Tibial artery (tissue), 4 donors: ENCODE measurements at regions not wholly inside any gene's neighbourhood (a gene's known extent, or its start where the extent isn't known, plus 50 kb on each side); places are given as distances from the start of the nearest gene placed in this dataset.

ENCODE experiments used
- DNase-seq, 2 donors: peaks; one replicate each; pipeline ENCODE4 v3.0.0-alpha.2; 2019
- H3K27ac ChIP-seq, 2 donors: fragments of 200-600 bp; sonication (generic) in 1 of 2; 1 replicate in 1 of 2; 2 replicates in 1 of 2; pipeline ENCODE4 v1.5.1; 2018 to 2019; ENCODE audit warnings: mild to moderate bottlenecking in 1 of 2
- H3K27me3 ChIP-seq, 2 donors: fragments of 200-600 bp; sonication (generic) in 1 of 2; one replicate each; pipeline versions ENCODE4 v1.5.1 to v1.6.0; 2016 to 2019
- H3K36me3 ChIP-seq, 3 donors: fragments of 200-600 bp; sonication (generic) in 2 of 3; one replicate each; pipeline ENCODE4 v1.5.1; 2016 to 2019; ENCODE audit warnings: mild to moderate bottlenecking in 2 of 3
- H3K4me1 ChIP-seq, 4 donors: fragments of 200-600 bp; sonication (generic) in 2 of 4; 1 replicate in 3 of 4; 2 replicates in 1 of 4; pipeline ENCODE4 v1.5.1; 2016 to 2019
- H3K4me3 ChIP-seq, 2 donors: fragments of 200-600 bp; sonication (generic) in 1 of 2; 1 replicate in 1 of 2; 2 replicates in 1 of 2; pipeline ENCODE4 v1.5.1; 2018 to 2019; ENCODE audit warnings: mild to moderate bottlenecking in 2 of 2
- H3K9me3 ChIP-seq, 3 donors: fragments of 200-600 bp; sonication (generic) in 1 of 3; one replicate each; pipeline ENCODE4 v1.5.1; 2016 to 2019
- CTCF ChIP-seq, 2 experiments: fragments of 200-600 bp in 1 of 2; fragments of 450-650 bp in 1 of 2; IDR thresholded peaks; one replicate each; pipeline ENCODE4 v1.5.1; 2017 to 2019; ENCODE audit warnings: antibody characterized with exemption in 2 of 2, mild to moderate bottlenecking in 1 of 2, moderate library complexity in 1 of 2
- intact Hi-C: fragments of 100-400 bp; cut with DNase I; formaldehyde crosslinking; loops from one replicate; pipeline ENCODE4 v1.15.0; 2023; ENCODE audit warnings: low total_unique reads

- Histone ChIP-seq H3K4me3 (no peak overlapping the region), H3K9me3 (peaks cover 0 to 11% (median 0%) of the 10 kb centered on the region in 3 donors), H3K27ac (no peak overlapping the region), H3K36me3 (no peaks in the 10 kb centered on the region), H3K4me1 (peaks cover 0 to 5% (median 0%) of the 10 kb centered on the region in 4 donors), H3K27me3 (no peaks in the 10 kb centered on the region)
- intact Hi-C loops, result no loop called here
- no peak for DNase-seq
- TF ChIP-seq CTCF (IDR thresholded peaks at IDR 0.05), result no peak
Observed at GRCh38 chr5:3393920-3394597, 201.6 kb upstream of the IRX1 start.

GRCh38 chr5:3393122-3393919, 202.3 kb upstream of the IRX1 start:
- H3K4me3 ChIP-seq, result no peak overlapping the region
- intact Hi-C loops, result no loop called here

GRCh38 chr5:3392306-3392939, 203.2 kb upstream of the IRX1 start:
- Histone ChIP-seq H3K4me1 (peaks cover 0 to 5% (median 0%) of the 10 kb centered on the region in 4 donors), H3K36me3 (no peaks in the 10 kb centered on the region), H3K27ac (no peak overlapping the region), H3K4me3 (no peak overlapping the region), H3K9me3 (no peaks in the 10 kb centered on the region), H3K27me3 (peaks cover 0 to 2% of the 10 kb centered on the region in 2 donors)
- DNase-seq, result no peak
- no peak for TF ChIP-seq CTCF (IDR thresholded peaks at IDR 0.05)
- intact Hi-C loops, result no loop called here

More at GRCh38 chr5:3393122-3393919, 202.3 kb upstream of the IRX1 start:
- H3K36me3 ChIP-seq, result no peaks in the 10 kb centered on the region
- peaks cover 0 to 5% (median 0%) of the 10 kb centered on the region in 4 donors for H3K4me1 ChIP-seq
- DNase-seq, result no peak
- no peaks in the 10 kb centered on the region for H3K27me3 ChIP-seq
- no peak for TF ChIP-seq CTCF (IDR thresholded peaks at IDR 0.05)
- H3K27ac ChIP-seq, result no peak overlapping the region
- H3K9me3 ChIP-seq, result peaks cover 0 to 4% (median 0%) of the 10 kb centered on the region in 3 donors

GRCh38 chr5:3391210-3391609, 204.4 kb upstream of the IRX1 start:
- no peak for DNase-seq
- H3K27ac ChIP-seq, result no peak overlapping the region
- TF ChIP-seq CTCF (IDR thresholded peaks at IDR 0.05), result no peak
- no peaks in the 10 kb centered on the region for H3K9me3 ChIP-seq
- intact Hi-C loops, result no loop called here
- peaks cover 0 to 2% of the 10 kb centered on the region in 2 donors for H3K27me3 ChIP-seq
- no peak overlapping the region for H3K4me3 ChIP-seq
- peaks cover 0 to 5% (median 0%) of the 10 kb centered on the region in 4 donors for H3K4me1 ChIP-seq
- H3K36me3 ChIP-seq, result no peaks in the 10 kb centered on the region

- Histone ChIP-seq H3K4me1 (no peaks in the 10 kb centered on the region), H3K36me3 (no peaks in the 10 kb centered on the region), H3K27me3 (peaks cover 0 to 2% of the 10 kb centered on the region in 2 donors), H3K4me3 (no peak overlapping the region), H3K9me3 (no peaks in the 10 kb centered on the region), H3K27ac (no peak overlapping the region)
- DNase-seq, result no peak
- no peak for TF ChIP-seq CTCF (IDR thresholded peaks at IDR 0.05)
- intact Hi-C loops, result no loop called here
Observed at GRCh38 chr5:3389471-3390026, 206.1 kb upstream of the IRX1 start.
